Panc1 (cell line): ENCODE measurements at regions not wholly inside any gene's neighbourhood (a gene's known extent, or its start where the extent isn't known, plus 50 kb on each side); places are given as distances from the start of the nearest gene placed in this dataset.

Source experiments
- ATAC-seq: fragments of 200-7000 bp; cut with Tn5 transposase; 2 replicates; pipeline ENCODE4 v1.9.1; 2020; ENCODE audit warnings: mild to moderate bottlenecking, moderate library complexity
- BruUV-seq: library from RNA; stranded (reverse); fragments of 400-500 nt; replicated peaks from 2 replicates; lab custom pipeline; 2021; lab: Mats Ljungman, UMichigan
- CTCF ChIA-PET: fragments of 300-600 bp; sonication (Branson Sonifier 250); formaldehyde crosslinking; loops from one replicate; lab custom pipeline; 2022; ENCODE audit warnings: antibody characterized with exemption; lab: Charles Lee
- POLR2A ChIA-PET: fragments of 300-600 bp; sonication (Branson Sonifier 250); formaldehyde crosslinking; loops from one replicate; lab custom pipeline; 2022; ENCODE audit warnings: antibody characterized with exemption; lab: Charles Lee
- DNase-seq: peaks from one replicate; pipeline ENCODE4 v3.0.0-alpha.2; 2010; ENCODE audit warnings: low read depth, low spot score
- H3K27ac ChIP-seq: 2 replicates; pipeline ENCODE4 v1.5.1; 2011; ENCODE audit warnings: mild to moderate bottlenecking, low read length, inconsistent platforms
- H3K27me3 ChIP-seq: fragments of 200-500 bp; sonication (Bioruptor generic); 2 replicates; pipeline ENCODE4 v1.6.0; 2014; ENCODE audit warnings: low read length, inconsistent platforms; ENCODE audit not compliant: control insufficient read depth, insufficient read depth
- H3K36me3 ChIP-seq: fragments of 200-500 bp; sonication (Bioruptor generic); 2 replicates; pipeline ENCODE4 v1.5.1; 2014; ENCODE audit warnings: inconsistent platforms, mild to moderate bottlenecking, low read length, moderate library complexity; ENCODE audit not compliant: control insufficient read depth, insufficient read depth
- H3K4me1 ChIP-seq: 2 replicates; pipeline ENCODE4 v1.5.1; 2011; ENCODE audit warnings: inconsistent platforms, mild to moderate bottlenecking, low read length, moderate library complexity; ENCODE audit not compliant: control insufficient read depth, insufficient read depth
- H3K4me3 ChIP-seq, 2 experiments: 2 replicates each; pipeline ENCODE4 v1.5.1; 2011 to 2012; ENCODE audit warnings: low read depth in 2 of 2, low read length in 2 of 2, mild to moderate bottlenecking in 2 of 2, inconsistent platforms in 1 of 2, moderate library complexity in 1 of 2
- H3K9me3 ChIP-seq: fragments of 200-500 bp; sonication (Bioruptor generic); 2 replicates; pipeline ENCODE4 v1.5.1; 2014; ENCODE audit warnings: low read depth, mild to moderate bottlenecking, inconsistent platforms, low read length, moderate library complexity; ENCODE audit not compliant: control insufficient read depth, insufficient read depth
- CTCF ChIP-seq: fragments of 450-650 bp; IDR thresholded peaks from 2 replicates; pipeline ENCODE4 v1.5.1; 2017; ENCODE audit warnings: mild to moderate bottlenecking
- POLR2AphosphoS5 ChIP-seq: IDR thresholded peaks from 2 replicates; pipeline ENCODE4 v1.6.1; 2012; ENCODE audit warnings: mild to moderate bottlenecking, low read depth, low read length, moderate library complexity
- REST ChIP-seq, 2 experiments: IDR thresholded peaks; 2 replicates each; pipeline ENCODE4 v1.6.1; 2011 to 2012; ENCODE audit warnings: low read depth in 2 of 2, control low read depth in 1 of 2, low read length in 1 of 2, mild to moderate bottlenecking in 1 of 2, moderate library complexity in 1 of 2; ENCODE audit not compliant: insufficient read depth in 1 of 2
- SIN3A ChIP-seq: IDR thresholded peaks from 2 replicates; pipeline ENCODE4 v1.6.1; 2012; ENCODE audit warnings: low read depth, mild to moderate bottlenecking, low read length, moderate library complexity, borderline replicate concordance; ENCODE audit not compliant: insufficient read depth
- TCF7L2 ChIP-seq: IDR thresholded peaks from 2 replicates; pipeline ENCODE4 v1.6.1; 2011; ENCODE audit warnings: mild to moderate bottlenecking, low read depth, low read length, inconsistent platforms
- in situ Hi-C: cut with HindIII; loops from 2 replicates; pipeline ENCODE4 v1.10.0; 2016; ENCODE audit warnings: low sequenced_read_pairs, low pct_unique_long_range_greater_than_20kb
- intact Hi-C: fragments of 100-400 bp; cut with micrococcal nuclease; formaldehyde crosslinking; loops from one replicate; pipeline ENCODE4 v1.10.0; 2022; ENCODE audit not compliant: unreplicated experiment

GRCh38 chr6:140051521-140052512 lies 677.4 kb upstream of the CITED2 start:
- H3K9me3 ChIP-seq: no peaks in the 10 kb centered on the region
- H3K27ac ChIP-seq: no peak overlapping the region; the same call in 1 of the 2 replicates
- H3K4me1 ChIP-seq: no peaks in the 10 kb centered on the region
- no TSS peak for BruUV-seq
- intact Hi-C loops (no loop called here), in situ Hi-C loops (no loop called here)
- no peak for ATAC-seq
- TF ChIP-seq SIN3A (no peak), REST (IDR thresholded peaks at IDR 0.05; ENCODE audit: insufficient read depth in 1 of 2, low read depth in 2 of 2, low read length in 1 of 2) (no peak), TCF7L2 (no peak), POLR2AphosphoS5 (no peak), CTCF (no peak)
- H3K27me3 ChIP-seq: no peaks in the 10 kb centered on the region
- ChIA-PET POLR2A (no interaction called here), CTCF (interaction anchor here (0.6 kb wide), 1 partner anchor 679 kb away, joined by 3 read pairs; no protein-coding TSS in a partner anchor)
- DNase-seq: no peak
- H3K36me3 ChIP-seq: no peaks in the 10 kb centered on the region
- no peak overlapping the region for H3K4me3 ChIP-seq

- Histone ChIP-seq H3K9me3 (no peaks in the 10 kb centered on the region), H3K4me3 (no peak overlapping the region), H3K27me3 (no peaks in the 10 kb centered on the region), H3K4me1 (no peaks in the 10 kb centered on the region), H3K27ac (no peak overlapping the region), H3K36me3 (no peaks in the 10 kb centered on the region)
- intact Hi-C loops (no loop called here), in situ Hi-C loops (no loop called here)
- BruUV-seq: no TSS peak
- ChIA-PET CTCF (no interaction called here), POLR2A (no interaction called here)
- TF ChIP-seq POLR2AphosphoS5 (no peak), REST (IDR thresholded peaks at IDR 0.05; ENCODE audit: insufficient read depth in 1 of 2, low read depth in 2 of 2, low read length in 1 of 2) (no peak), SIN3A (no peak), CTCF (no peak), TCF7L2 (no peak)
- no peak for ATAC-seq
- DNase-seq: no peak
Observed at GRCh38 chr6:140050101-140050995, 675.9 kb upstream of the CITED2 start.
